Brain microvascular endothelial cell (primary cell): ENCODE measurements at regions not wholly inside any gene's neighbourhood (a gene's known extent, or its start where the extent isn't known, plus 50 kb on each side); places are given as distances from the start of the nearest gene placed in this dataset.

Experiments
- DNase-seq: peaks from one replicate; pipeline ENCODE4 v3.0.0-alpha.2; 2020
- H3K27ac ChIP-seq: fragments of 250-450 bp; sonication (Bioruptor Pico); 2 replicates; pipeline ENCODE4 v1.5.1; 2020; ENCODE audit warnings: mild to moderate bottlenecking, moderate library complexity
- H3K27me3 ChIP-seq: fragments of 250-450 bp; sonication (Bioruptor Pico); replicated peaks from 2 replicates; pipeline ENCODE4 v1.5.1; 2020; ENCODE audit warnings: mild to moderate bottlenecking
- H3K36me3 ChIP-seq: fragments of 250-450 bp; sonication (Bioruptor Pico); replicated peaks from 2 replicates; pipeline ENCODE4 v1.5.1; 2020; ENCODE audit warnings: mild to moderate bottlenecking
- H3K4me3 ChIP-seq: 2 replicates; pipeline ENCODE4 v1.5.1; 2011; ENCODE audit warnings: low read depth, mild to moderate bottlenecking, control low read depth, low read length, moderate library complexity
- CTCF ChIP-seq: IDR thresholded peaks from 2 replicates; pipeline ENCODE4 v1.5.1; 2011; ENCODE audit warnings: low read depth, mild to moderate bottlenecking, moderate library complexity, low read length, control low read depth, inconsistent platforms; ENCODE audit errors: missing control alignments
- in situ Hi-C: cut with HindIII; loops from 2 replicates; pipeline ENCODE4 v1.10.0; 2017; ENCODE audit warnings: low sequenced_read_pairs, low pct_ligation_motif_present

GRCh38 chr11:95459291-95460042 lies 228.5 kb upstream of the SESN3 start:
- no peak for TF ChIP-seq CTCF
- no peak overlapping the region for H3K27ac ChIP-seq
- H3K36me3 ChIP-seq: no peaks in the 10 kb centered on the region
- no peak overlapping the region for H3K4me3 ChIP-seq
- H3K27me3 ChIP-seq: no peaks in the 10 kb centered on the region
- no peak for DNase-seq
- in situ Hi-C loops: no loop called here

- DNase-seq: peak; percentile 70
- TF ChIP-seq CTCF: no peak
- no peaks in the 10 kb centered on the region for H3K36me3 ChIP-seq
- H3K27me3 ChIP-seq: no peaks in the 10 kb centered on the region
- in situ Hi-C loops: no loop called here
- no peak overlapping the region for H3K27ac ChIP-seq
- no peak overlapping the region for H3K4me3 ChIP-seq
These were observed 225.9 kb upstream of the SESN3 start for GRCh38 chr11:95456714-95457491.

- TF ChIP-seq CTCF: no peak
- Histone ChIP-seq H3K27me3 (no peaks in the 10 kb centered on the region), H3K36me3 (no peaks in the 10 kb centered on the region), H3K4me3 (no peak overlapping the region), H3K27ac (no peak overlapping the region)
- no peak for DNase-seq
- in situ Hi-C loops: no loop called here
These were observed 224.4 kb upstream of the SESN3 start for GRCh38 chr11:95455228-95455970.

- Histone ChIP-seq H3K4me3 (no peak overlapping the region), H3K36me3 (no peaks in the 10 kb centered on the region), H3K27ac (no peak overlapping the region), H3K27me3 (no peaks in the 10 kb centered on the region)
- no peak for TF ChIP-seq CTCF
- DNase-seq: no peak
- in situ Hi-C loops: no loop called here
These were observed 222.7 kb upstream of the SESN3 start for GRCh38 chr11:95453616-95454171.

GRCh38 chr11:95451682-95452081 lies 220.7 kb upstream of the SESN3 start:
- peak; percentile 80 for DNase-seq
- H3K4me3 ChIP-seq: no peak overlapping the region
- in situ Hi-C loops: no loop called here
- H3K36me3 ChIP-seq: no peaks in the 10 kb centered on the region
- H3K27me3 ChIP-seq: no peaks in the 10 kb centered on the region
- TF ChIP-seq CTCF: no peak
- peak overlapping the region; percentile 86 for H3K27ac ChIP-seq
